Lung (tissue), 11 donors: ENCODE measurements at regions not wholly inside any gene's neighbourhood (a gene's known extent, or its start where the extent isn't known, plus 50 kb on each side); places are given as distances from the start of the nearest gene placed in this dataset.

Experiments used
- ATAC-seq: fragments of 200-7000 bp; cut with Tn5 transposase; one replicate; pipeline ENCODE4 v1.9.1; 2020; ENCODE audit warnings: moderate number of reproducible peaks; ENCODE audit not compliant: insufficient read depth, low FRiP score
- DNase-seq, 3 donors: peaks; one replicate each; pipeline ENCODE4 v3.0.0-alpha.2; 2013 to 2017
- H3K27ac ChIP-seq, 2 donors: one replicate each; pipeline ENCODE4 v1.5.1; 2013; ENCODE audit warnings: mild to moderate bottlenecking in 2 of 2, moderate library complexity in 2 of 2, control low read depth in 1 of 2, inconsistent platforms in 1 of 2, low read depth in 1 of 2, low read length in 1 of 2
- H3K27me3 ChIP-seq, 3 donors: one replicate each; pipeline ENCODE4 v1.5.1; 2013; ENCODE audit warnings: low read length in 2 of 3; ENCODE audit not compliant: control insufficient read depth in 3 of 3, insufficient read depth in 3 of 3
- H3K36me3 ChIP-seq, 4 donors: one replicate each; pipeline ENCODE4 v1.5.1; 2013; ENCODE audit warnings: low read length in 4 of 4, mild to moderate bottlenecking in 1 of 4, moderate library complexity in 1 of 4; ENCODE audit not compliant: control insufficient read depth in 4 of 4, insufficient read depth in 4 of 4
- H3K4me1 ChIP-seq, 5 donors: one replicate each; pipeline ENCODE4 v1.5.1; 2013; ENCODE audit warnings: low read length in 5 of 5, mild to moderate bottlenecking in 2 of 5, moderate library complexity in 1 of 5; ENCODE audit not compliant: control insufficient read depth in 5 of 5, insufficient read depth in 5 of 5
- H3K4me3 ChIP-seq: one replicate; pipeline ENCODE4 v1.5.1; 2013; ENCODE audit warnings: mild to moderate bottlenecking, control low read depth, moderate library complexity
- H3K9ac ChIP-seq, 2 donors: one replicate each; pipeline ENCODE4 v1.5.1; 2013; ENCODE audit warnings: low read length in 2 of 2, control low read depth in 1 of 2; ENCODE audit not compliant: insufficient read depth in 1 of 2
- H3K9me3 ChIP-seq, 4 donors: one replicate each; pipeline ENCODE4 v1.5.1; 2013; ENCODE audit warnings: low read length in 3 of 4, mild to moderate bottlenecking in 1 of 4, moderate library complexity in 1 of 4; ENCODE audit not compliant: control insufficient read depth in 4 of 4, insufficient read depth in 3 of 4
- CTCF ChIP-seq: IDR thresholded peaks from 2 replicates; pipeline ENCODE4 v1.5.1; 2012; ENCODE audit warnings: mild to moderate bottlenecking; ENCODE audit errors: control extremely low read depth, extremely low read depth
- WGBS, 2 donors: extraction: QIAGEN DNeasy Blood & Tissue Kit; methylation state at CpG; one replicate each; pipeline ENCODE4 v1.1.7; 2013; 5-methylcytosine and 5-hydroxymethylcytosine counted together
- donor health status: control.
- donor health status: control.
- donor health status: Bipolar disorder and iron deficiency.
- donor health status: healthy.
- donor health status: DM: yes; HTN: yes; CAD: no.

GRCh38 chr11:87438416-87438815 is 400.7 kb downstream of the TMEM135 start:
- Histone ChIP-seq H3K9ac (no peak overlapping the region), H3K36me3 (no peaks in the 10 kb centered on the region), H3K27ac (no peak overlapping the region), H3K9me3 (no peaks in the 10 kb centered on the region), H3K4me1 (peaks cover 0 to 4% (median 0%) of the 10 kb centered on the region in 5 donors), H3K27me3 (no peaks in the 10 kb centered on the region), H3K4me3 (no peak overlapping the region)
- no peak for TF ChIP-seq CTCF
- ATAC-seq, result no peak
- 66 to 74% methylated on average over 1 of the region's 1 CpG for WGBS, 2 donors
- no peak for DNase-seq

DNA sequence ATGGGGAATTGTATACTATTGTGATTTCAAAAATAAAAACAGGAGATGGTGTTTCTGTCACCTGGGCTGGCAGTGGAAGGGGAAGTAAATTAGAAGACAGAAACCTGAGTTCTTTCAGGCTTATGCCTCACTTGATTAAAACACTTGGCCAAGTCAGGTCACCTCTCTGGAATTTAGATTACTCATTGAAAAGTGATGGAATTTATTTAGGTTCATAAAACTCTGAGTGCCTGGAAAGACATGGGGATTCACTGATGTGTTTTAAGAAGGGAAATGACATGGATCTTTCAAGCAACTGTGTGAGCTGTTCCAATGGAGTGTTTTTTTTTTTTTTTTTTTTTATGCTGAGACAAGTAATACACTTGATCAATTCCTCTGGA is 400.1 kb downstream of the TMEM135 start:
- no peak for DNase-seq
- Histone ChIP-seq H3K4me3 (no peak overlapping the region), H3K4me1 (peaks cover 0 to 4% (median 0%) of the 10 kb centered on the region in 5 donors), H3K27me3 (no peaks in the 10 kb centered on the region), H3K36me3 (no peaks in the 10 kb centered on the region), H3K9me3 (no peaks in the 10 kb centered on the region), H3K27ac (no peak overlapping the region), H3K9ac (no peak overlapping the region)
- TF ChIP-seq CTCF, result no peak
- ATAC-seq, result no peak

DNA sequence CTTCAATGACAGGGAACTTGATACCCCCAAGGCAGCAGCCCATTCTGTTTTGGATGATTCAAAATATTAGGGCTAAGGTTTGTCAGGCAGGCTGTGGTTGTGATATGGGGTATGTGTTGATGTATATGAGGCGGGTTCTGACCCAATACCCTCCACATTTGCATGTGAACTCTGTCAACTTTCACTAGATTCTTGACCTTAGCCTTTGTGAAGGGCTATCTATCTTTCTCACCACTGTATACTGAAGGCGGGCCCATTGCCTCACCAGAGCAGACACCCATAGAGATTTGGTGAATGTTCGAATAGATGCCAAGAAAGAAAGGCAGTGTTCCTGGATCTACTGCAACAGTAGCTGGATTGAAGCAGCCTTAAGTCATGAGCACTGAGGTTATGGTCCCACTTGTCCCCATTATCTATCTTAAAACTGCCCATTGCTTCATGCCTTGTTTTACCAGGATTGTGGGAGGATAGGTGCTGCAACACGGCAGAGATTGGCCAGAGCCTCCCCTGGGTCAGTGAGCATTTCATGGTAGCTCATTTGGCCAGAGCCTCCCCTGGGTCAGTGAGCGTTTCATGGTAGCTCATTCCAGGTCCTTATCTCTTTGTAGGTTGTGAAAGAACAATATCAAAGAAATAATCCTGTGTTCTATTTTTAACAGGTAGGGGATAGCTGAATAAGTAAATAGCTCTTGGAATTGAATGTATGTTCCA is 399.6 kb downstream of the TMEM135 start:
- Histone ChIP-seq H3K36me3 (no peaks in the 10 kb centered on the region), H3K4me3 (no peak overlapping the region), H3K27ac (no peak overlapping the region), H3K9ac (no peak overlapping the region), H3K27me3 (no peaks in the 10 kb centered on the region), H3K4me1 (peaks cover 0 to 4% (median 0%) of the 10 kb centered on the region in 5 donors), H3K9me3 (no peaks in the 10 kb centered on the region)
- DNase-seq (no peak), ATAC-seq (no peak)
- 76 to 86% methylated on average over 5 of the region's 5 CpGs for WGBS, 2 donors
- no peak for TF ChIP-seq CTCF

- peak in 2 of 3 donors; percentile 42 to 59 for DNase-seq
- no peak for ATAC-seq
- no peak for TF ChIP-seq CTCF
- Histone ChIP-seq H3K27me3 (no peaks in the 10 kb centered on the region), H3K4me3 (no peak overlapping the region), H3K27ac (no peak overlapping the region), H3K9me3 (no peaks in the 10 kb centered on the region), H3K4me1 (peaks cover 0 to 6% (median 0%) of the 10 kb centered on the region in 5 donors), H3K36me3 (no peaks in the 10 kb centered on the region), H3K9ac (no peak overlapping the region)
- WGBS, 2 donors, result 70 to 87% methylated on average over 4 of the region's 4 CpGs
Observed at GRCh38 chr11:87432022-87432421, 394.3 kb downstream of the TMEM135 start.
